A549 (cell line): ENCODE measurements at regions not wholly inside any gene's neighbourhood (a gene's known extent, or its start where the extent isn't known, plus 50 kb on each side); places are given as distances from the start of the nearest gene placed in this dataset.

Experiments
- CTCF ChIP-seq: fragments of >200 bp; sonication (Bioruptor Twin); formaldehyde crosslinking; IDR thresholded peaks from 3 replicates; pipeline ENCODE4 v1.5.1; 2016
- POLR2A ChIP-seq: IDR thresholded peaks from 2 replicates; pipeline ENCODE4 v1.6.1; 2012; ENCODE audit warnings: mild to moderate bottlenecking, low read length

GRCh38 chr16:85258166-85258565, 145.9 kb upstream of the CIBAR2 start:
- TF ChIP-seq CTCF (no peak), POLR2A (no peak)
